ENCODE measurements at regions not wholly inside any gene's neighbourhood (a gene's known extent, or its start where the extent isn't known, plus 50 kb on each side); places are given as distances from the start of the nearest gene placed in this dataset.
"Not testable (repeated sequence)": the region's sequence is repeated elsewhere in the genome, so short reads cannot be mapped to it uniquely, and the experiment has no call there.

GRCh38 chr2:2896011-2896410 is 481.6 kb downstream of the EIPR1 start:
- Histone ChIP-seq H3K27ac (ENCODE audit: low read depth, low read length) (no peak overlapping the region), H2BK120ac (ENCODE audit: low read depth, low read length) (no peak overlapping the region), H3K79me1 (ENCODE audit: low read length) (no peaks in the 10 kb centered on the region), H3K27me3 (ENCODE audit: insufficient read depth, low read length, poor library complexity) (no peaks in the 10 kb centered on the region), H3K23ac (ENCODE audit: low read length) (no peak overlapping the region), H2AK5ac (ENCODE audit: low read length) (no peak overlapping the region), H3K4ac (ENCODE audit: low read depth, low read length) (no peak overlapping the region), H4K5ac (ENCODE audit: low read length) (no peak overlapping the region), H2BK5ac (ENCODE audit: low read length) (no peak overlapping the region), H3K18ac (ENCODE audit: low read length) (no peak overlapping the region), H3K4me1 (ENCODE audit: control insufficient read depth, low read depth, low read length) (no peaks in the 10 kb centered on the region), H2BK15ac (replicated peaks; ENCODE audit: low read depth) (no peak overlapping the region), H3K9ac (ENCODE audit: low read length) (no peak overlapping the region), H4K8ac (ENCODE audit: low read depth, low read length) (no peak overlapping the region), H3K4me2 (ENCODE audit: low read length) (no peak overlapping the region), H3K36me3 (ENCODE audit: control insufficient read depth, insufficient read depth, low read length) (no peaks in the 10 kb centered on the region), H3K79me2 (ENCODE audit: control insufficient read depth, insufficient read depth, low read length) (no peaks in the 10 kb centered on the region), H3K4me3 (ENCODE audit: low read length) (no peak overlapping the region), H3K56ac (ENCODE audit: low read length) (no peak overlapping the region)
- WGBS (ENCODE audit: extremely low coverage, insufficient coverage, low lambda C conversion rate): no CpG with 5 or more reads among the region's 5 CpGs
- no peak for DNase-seq

GRCh38 chr2:2894011-2894410 is 483.6 kb downstream of the EIPR1 start:
- not testable (repeated sequence) for H3K23ac ChIP-seq (ENCODE audit: low read length); H4K8ac ChIP-seq (ENCODE audit: low read depth, low read length); H3K9ac ChIP-seq (ENCODE audit: low read length); H3K4me3 ChIP-seq (ENCODE audit: low read length); H3K36me3 ChIP-seq (ENCODE audit: control insufficient read depth, insufficient read depth, low read length); H3K4me1 ChIP-seq (ENCODE audit: control insufficient read depth, low read depth, low read length); H2BK120ac ChIP-seq (ENCODE audit: low read depth, low read length); H3K27ac ChIP-seq (ENCODE audit: low read depth, low read length); H2BK15ac ChIP-seq (replicated peaks; ENCODE audit: low read depth); H2BK5ac ChIP-seq (ENCODE audit: low read length); H3K4ac ChIP-seq (ENCODE audit: low read depth, low read length); H3K79me1 ChIP-seq (ENCODE audit: low read length); H3K18ac ChIP-seq (ENCODE audit: low read length); H3K79me2 ChIP-seq (ENCODE audit: control insufficient read depth, insufficient read depth, low read length); H4K5ac ChIP-seq (ENCODE audit: low read length); DNase-seq; H3K56ac ChIP-seq (ENCODE audit: low read length); H3K27me3 ChIP-seq (ENCODE audit: insufficient read depth, low read length, poor library complexity); H2AK5ac ChIP-seq (ENCODE audit: low read length); H3K4me2 ChIP-seq (ENCODE audit: low read length)
- WGBS (ENCODE audit: extremely low coverage, insufficient coverage, low lambda C conversion rate): no CpG with 5 or more reads among the region's 19 CpGs

GRCh38 chr2:2892892-2893291 is 484.7 kb downstream of the EIPR1 start:
- Histone ChIP-seq H3K4me3 (ENCODE audit: low read length) (no peak overlapping the region), H3K18ac (ENCODE audit: low read length) (no peak overlapping the region), H3K79me2 (ENCODE audit: control insufficient read depth, insufficient read depth, low read length) (no peaks in the 10 kb centered on the region), H3K27ac (ENCODE audit: low read depth, low read length) (no peak overlapping the region), H2AK5ac (ENCODE audit: low read length) (no peak overlapping the region), H3K9ac (ENCODE audit: low read length) (no peak overlapping the region), H3K4me2 (ENCODE audit: low read length) (no peak overlapping the region), H4K5ac (ENCODE audit: low read length) (no peak overlapping the region), H3K23ac (ENCODE audit: low read length) (no peak overlapping the region), H3K4ac (ENCODE audit: low read depth, low read length) (no peak overlapping the region), H3K56ac (ENCODE audit: low read length) (no peak overlapping the region), H3K27me3 (ENCODE audit: insufficient read depth, low read length, poor library complexity) (no peaks in the 10 kb centered on the region), H3K36me3 (ENCODE audit: control insufficient read depth, insufficient read depth, low read length) (no peaks in the 10 kb centered on the region), H4K8ac (ENCODE audit: low read depth, low read length) (no peak overlapping the region), H3K4me1 (ENCODE audit: control insufficient read depth, low read depth, low read length) (no peaks in the 10 kb centered on the region), H2BK120ac (ENCODE audit: low read depth, low read length) (no peak overlapping the region), H2BK5ac (ENCODE audit: low read length) (no peak overlapping the region), H2BK15ac (replicated peaks; ENCODE audit: low read depth) (no peak overlapping the region), H3K79me1 (ENCODE audit: low read length) (no peaks in the 10 kb centered on the region)
- DNase-seq: no peak
- WGBS (ENCODE audit: extremely low coverage, insufficient coverage, low lambda C conversion rate): no CpG with 5 or more reads among the region's 7 CpGs

GRCh38 chr2:2892378-2892777 is 485.2 kb downstream of the EIPR1 start:
- no peaks in the 10 kb centered on the region for H3K4me1 ChIP-seq (ENCODE audit: control insufficient read depth, low read depth, low read length)
- WGBS (ENCODE audit: extremely low coverage, insufficient coverage, low lambda C conversion rate): no CpG with 5 or more reads among the region's 10 CpGs
- H2BK5ac ChIP-seq (ENCODE audit: low read length): no peak overlapping the region
- H3K23ac ChIP-seq (ENCODE audit: low read length): no peak overlapping the region
- H2AK5ac ChIP-seq (ENCODE audit: low read length): no peak overlapping the region
- H3K27ac ChIP-seq (ENCODE audit: low read depth, low read length): no peak overlapping the region
- no peak overlapping the region for H3K9ac ChIP-seq (ENCODE audit: low read length)
- no peak overlapping the region for H3K4me3 ChIP-seq (ENCODE audit: low read length)
- no peak overlapping the region for H2BK120ac ChIP-seq (ENCODE audit: low read depth, low read length)
- no peaks in the 10 kb centered on the region for H3K36me3 ChIP-seq (ENCODE audit: control insufficient read depth, insufficient read depth, low read length)
- no peak for DNase-seq
- H3K4me2 ChIP-seq (ENCODE audit: low read length): no peak overlapping the region
- no peak overlapping the region for H4K5ac ChIP-seq (ENCODE audit: low read length)
- no peaks in the 10 kb centered on the region for H3K79me2 ChIP-seq (ENCODE audit: control insufficient read depth, insufficient read depth, low read length)
- no peak overlapping the region for H2BK15ac ChIP-seq (replicated peaks; ENCODE audit: low read depth)
- H3K18ac ChIP-seq (ENCODE audit: low read length): no peak overlapping the region
- H3K4ac ChIP-seq (ENCODE audit: low read depth, low read length): no peak overlapping the region
- no peak overlapping the region for H3K56ac ChIP-seq (ENCODE audit: low read length)
- H3K79me1 ChIP-seq (ENCODE audit: low read length): no peaks in the 10 kb centered on the region
- no peak overlapping the region for H4K8ac ChIP-seq (ENCODE audit: low read depth, low read length)
- no peaks in the 10 kb centered on the region for H3K27me3 ChIP-seq (ENCODE audit: insufficient read depth, low read length, poor library complexity)

- Histone ChIP-seq H3K4ac (ENCODE audit: low read depth, low read length) (no peak overlapping the region), H4K5ac (ENCODE audit: low read length) (no peak overlapping the region), H3K4me2 (ENCODE audit: low read length) (no peak overlapping the region), H4K8ac (ENCODE audit: low read depth, low read length) (no peak overlapping the region), H3K56ac (ENCODE audit: low read length) (no peak overlapping the region), H3K27ac (ENCODE audit: low read depth, low read length) (no peak overlapping the region), H2AK5ac (ENCODE audit: low read length) (no peak overlapping the region), H3K79me2 (ENCODE audit: control insufficient read depth, insufficient read depth, low read length) (no peaks in the 10 kb centered on the region), H3K9ac (ENCODE audit: low read length) (no peak overlapping the region), H3K4me3 (ENCODE audit: low read length) (no peak overlapping the region), H2BK5ac (ENCODE audit: low read length) (no peak overlapping the region), H3K18ac (ENCODE audit: low read length) (no peak overlapping the region), H2BK15ac (replicated peaks; ENCODE audit: low read depth) (no peak overlapping the region), H3K27me3 (ENCODE audit: insufficient read depth, low read length, poor library complexity) (no peaks in the 10 kb centered on the region), H3K23ac (ENCODE audit: low read length) (no peak overlapping the region), H3K4me1 (ENCODE audit: control insufficient read depth, low read depth, low read length) (no peaks in the 10 kb centered on the region), H3K79me1 (ENCODE audit: low read length) (no peaks in the 10 kb centered on the region), H2BK120ac (ENCODE audit: low read depth, low read length) (no peak overlapping the region), H3K36me3 (ENCODE audit: control insufficient read depth, insufficient read depth, low read length) (no peaks in the 10 kb centered on the region)
- no CpG with 5 or more reads among the region's 6 CpGs for WGBS (ENCODE audit: extremely low coverage, insufficient coverage, low lambda C conversion rate)
- no peak for DNase-seq
Observed at GRCh38 chr2:2890901-2891300, 486.7 kb downstream of the EIPR1 start.

GRCh38 chr2:2890246-2890645 is 487.4 kb downstream of the EIPR1 start:
- no peak overlapping the region for H2BK5ac ChIP-seq (ENCODE audit: low read length)
- no peak overlapping the region for H3K4me2 ChIP-seq (ENCODE audit: low read length)
- H3K4me1 ChIP-seq (ENCODE audit: control insufficient read depth, low read depth, low read length): no peaks in the 10 kb centered on the region
- no peak overlapping the region for H4K5ac ChIP-seq (ENCODE audit: low read length)
- H4K8ac ChIP-seq (ENCODE audit: low read depth, low read length): no peak overlapping the region
- H3K56ac ChIP-seq (ENCODE audit: low read length): no peak overlapping the region
- no peak overlapping the region for H3K9ac ChIP-seq (ENCODE audit: low read length)
- H3K27me3 ChIP-seq (ENCODE audit: insufficient read depth, low read length, poor library complexity): no peaks in the 10 kb centered on the region
- no peak overlapping the region for H3K4me3 ChIP-seq (ENCODE audit: low read length)
- DNase-seq: no peak
- H2BK120ac ChIP-seq (ENCODE audit: low read depth, low read length): no peak overlapping the region
- H3K36me3 ChIP-seq (ENCODE audit: control insufficient read depth, insufficient read depth, low read length): no peaks in the 10 kb centered on the region
- no peak overlapping the region for H2AK5ac ChIP-seq (ENCODE audit: low read length)
- H3K4ac ChIP-seq (ENCODE audit: low read depth, low read length): no peak overlapping the region
- no peak overlapping the region for H3K27ac ChIP-seq (ENCODE audit: low read depth, low read length)
- H3K23ac ChIP-seq (ENCODE audit: low read length): no peak overlapping the region
- no peak overlapping the region for H2BK15ac ChIP-seq (replicated peaks; ENCODE audit: low read depth)
- no peaks in the 10 kb centered on the region for H3K79me1 ChIP-seq (ENCODE audit: low read length)
- no peak overlapping the region for H3K18ac ChIP-seq (ENCODE audit: low read length)
- H3K79me2 ChIP-seq (ENCODE audit: control insufficient read depth, insufficient read depth, low read length): no peaks in the 10 kb centered on the region
- no CpG with 5 or more reads among the region's 11 CpGs for WGBS (ENCODE audit: extremely low coverage, insufficient coverage, low lambda C conversion rate)

All from mesendoderm (in vitro differentiated cells).